B cell (primary cell): ENCODE measurements at regions not wholly inside any gene's neighbourhood (a gene's known extent, or its start where the extent isn't known, plus 50 kb on each side); places are given as distances from the start of the nearest gene placed in this dataset.

Source experiments
- EZH2 ChIP-seq: IDR thresholded peaks from 2 replicates; pipeline ENCODE4 v1.6.1; 2012; ENCODE audit warnings: borderline replicate concordance, low read depth, mild to moderate bottlenecking, moderate library complexity, low read length; ENCODE audit not compliant: insufficient read depth, poor library complexity, severe bottlenecking
- TF ChIP-seq, protein P1 (sequence below): fragments of 200-600 bp; IDR thresholded peaks from one replicate; pipeline ENCODE4 v1.8.0; 2022; ENCODE audit warnings: antibody characterized with exemption, mild to moderate bottlenecking

DNA sequence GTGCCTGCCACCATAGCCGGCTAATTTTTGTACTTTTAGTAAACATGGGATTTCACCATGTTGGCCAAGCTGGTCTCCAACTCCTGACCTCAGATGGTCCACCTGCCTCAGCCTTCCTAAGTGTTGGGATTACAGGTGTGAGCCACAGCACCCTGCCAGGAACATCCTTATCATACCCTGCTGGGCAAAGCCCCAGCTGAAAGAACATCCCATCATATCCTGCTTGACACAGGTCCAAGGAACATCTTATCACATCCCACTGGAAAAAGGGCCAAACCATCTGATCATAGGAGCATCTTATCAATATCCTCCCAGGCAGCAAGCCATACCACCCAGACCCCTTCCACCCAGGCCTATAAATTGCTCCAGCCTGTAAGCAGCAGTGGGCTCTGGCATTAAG, 1109.2 kb upstream of the CDH8 start:
- TF ChIP-seq, protein P1, sequence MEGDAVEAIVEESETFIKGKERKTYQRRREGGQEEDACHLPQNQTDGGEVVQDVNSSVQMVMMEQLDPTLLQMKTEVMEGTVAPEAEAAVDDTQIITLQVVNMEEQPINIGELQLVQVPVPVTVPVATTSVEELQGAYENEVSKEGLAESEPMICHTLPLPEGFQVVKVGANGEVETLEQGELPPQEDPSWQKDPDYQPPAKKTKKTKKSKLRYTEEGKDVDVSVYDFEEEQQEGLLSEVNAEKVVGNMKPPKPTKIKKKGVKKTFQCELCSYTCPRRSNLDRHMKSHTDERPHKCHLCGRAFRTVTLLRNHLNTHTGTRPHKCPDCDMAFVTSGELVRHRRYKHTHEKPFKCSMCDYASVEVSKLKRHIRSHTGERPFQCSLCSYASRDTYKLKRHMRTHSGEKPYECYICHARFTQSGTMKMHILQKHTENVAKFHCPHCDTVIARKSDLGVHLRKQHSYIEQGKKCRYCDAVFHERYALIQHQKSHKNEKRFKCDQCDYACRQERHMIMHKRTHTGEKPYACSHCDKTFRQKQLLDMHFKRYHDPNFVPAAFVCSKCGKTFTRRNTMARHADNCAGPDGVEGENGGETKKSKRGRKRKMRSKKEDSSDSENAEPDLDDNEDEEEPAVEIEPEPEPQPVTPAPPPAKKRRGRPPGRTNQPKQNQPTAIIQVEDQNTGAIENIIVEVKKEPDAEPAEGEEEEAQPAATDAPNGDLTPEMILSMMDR, result no peak
- TF ChIP-seq EZH2, result no peak
